Gastrocnemius medialis (tissue), 4 donors: ENCODE measurements at regions not wholly inside any gene's neighbourhood (a gene's known extent, or its start where the extent isn't known, plus 50 kb on each side); places are given as distances from the start of the nearest gene placed in this dataset.
A peak's percentile ranks its signal among the peaks of the same experiment; 100 is the strongest.

Experiments used
- ATAC-seq, 2 donors: fragments of 150-250 bp; one replicate each; pipeline ENCODE4 v1.9.1; 2016
- DNase-seq, 2 donors: peaks; one replicate each; pipeline ENCODE4 v3.0.0-alpha.2; 2019
- H3K27ac ChIP-seq, 4 donors: fragments of 200-600 bp; sonication (generic); 1 replicate in 1 of 4; 2 replicates in 3 of 4; pipeline ENCODE4 v1.5.1; 2016 to 2018; ENCODE audit warnings: mild to moderate bottlenecking in 2 of 4, moderate library complexity in 1 of 4
- H3K27me3 ChIP-seq, 3 donors: fragments of 200-600 bp; sonication (generic) in 2 of 3; 1 replicate in 1 of 3; 2 replicates in 2 of 3; pipeline versions ENCODE4 v1.5.1 to v1.6.0; 2016 to 2019; ENCODE audit warnings: mild to moderate bottlenecking in 1 of 3, moderate library complexity in 1 of 3
- H3K36me3 ChIP-seq, 2 donors: fragments of 200-600 bp; sonication (generic) in 1 of 2; one replicate each; pipeline ENCODE4 v1.5.1; 2017 to 2018
- H3K4me1 ChIP-seq, 2 donors: fragments of 200-600 bp; sonication (generic) in 1 of 2; one replicate each; pipeline ENCODE4 v1.5.1; 2016 to 2017; ENCODE audit warnings: mild to moderate bottlenecking in 2 of 2
- H3K4me3 ChIP-seq, 4 donors: fragments of 200-600 bp; sonication (generic) in 3 of 4; 1 replicate in 1 of 4; 2 replicates in 3 of 4; pipeline ENCODE4 v1.5.1; 2016 to 2019; ENCODE audit warnings: mild to moderate bottlenecking in 2 of 4
- H3K9me3 ChIP-seq, 3 donors: fragments of 200-600 bp; sonication (generic) in 2 of 3; 1 replicate in 1 of 3; 2 replicates in 2 of 3; pipeline ENCODE4 v1.5.1; 2016 to 2019
- POLR2A ChIP-seq, 2 donors: fragments of 450-650 bp; IDR thresholded peaks; one replicate each; pipeline ENCODE4 v1.6.1; 2017; ENCODE audit warnings: antibody characterized with exemption in 2 of 2, mild to moderate bottlenecking in 2 of 2, moderate library complexity in 2 of 2
- in situ Hi-C, 4 donors: fragments of 200-750 bp; cut with MboI; loops; one replicate each; pipeline versions ENCODE4 v1.15.0 to v1.8.0; 2017; ENCODE audit warnings: low sequenced_read_pairs in 4 of 4
- intact Hi-C: fragments of 100-400 bp; cut with DNase I; formaldehyde crosslinking; loops from one replicate; pipeline ENCODE4 v1.15.1; 2023; ENCODE audit warnings: low total_unique reads
- TF ChIP-seq, protein P1 (sequence below), 5 experiments: fragments of 450-650 bp in 3 of 5; fragments of 200-600 bp in 2 of 5; sonication (generic) in 2 of 5; IDR thresholded peaks in 4 of 5; conservative IDR thresholded peaks in 1 of 5; 1 replicate in 4 of 5; 2 replicates in 1 of 5; pipeline ENCODE4 v1.5.1; 2016 to 2019; ENCODE audit warnings: antibody characterized with exemption in 5 of 5, mild to moderate bottlenecking in 3 of 5, moderate library complexity in 3 of 5

DNA sequence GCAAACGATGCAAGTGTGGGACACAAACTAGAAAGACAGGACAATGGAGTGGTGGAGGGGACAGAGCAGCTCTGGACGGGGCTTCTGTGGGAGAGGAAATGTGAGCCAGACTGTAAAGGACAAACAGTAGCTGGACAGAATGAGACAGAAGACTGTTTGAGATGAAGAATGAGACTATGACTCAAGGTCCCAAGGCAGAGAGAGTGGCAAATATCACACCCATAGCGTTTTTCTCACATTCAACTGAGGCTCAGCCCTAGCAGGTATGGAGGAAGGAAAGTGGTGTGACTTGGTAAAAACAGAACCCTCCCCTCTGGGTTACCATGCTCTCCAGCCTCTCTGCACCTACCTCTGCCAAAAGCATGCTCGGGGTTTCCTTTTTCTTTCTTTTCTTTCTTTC is 96.5 kb downstream of the RPL27A start:
- TF ChIP-seq POLR2A (IDR thresholded peaks at IDR 0.05): no peak
- TF ChIP-seq, protein P1, sequence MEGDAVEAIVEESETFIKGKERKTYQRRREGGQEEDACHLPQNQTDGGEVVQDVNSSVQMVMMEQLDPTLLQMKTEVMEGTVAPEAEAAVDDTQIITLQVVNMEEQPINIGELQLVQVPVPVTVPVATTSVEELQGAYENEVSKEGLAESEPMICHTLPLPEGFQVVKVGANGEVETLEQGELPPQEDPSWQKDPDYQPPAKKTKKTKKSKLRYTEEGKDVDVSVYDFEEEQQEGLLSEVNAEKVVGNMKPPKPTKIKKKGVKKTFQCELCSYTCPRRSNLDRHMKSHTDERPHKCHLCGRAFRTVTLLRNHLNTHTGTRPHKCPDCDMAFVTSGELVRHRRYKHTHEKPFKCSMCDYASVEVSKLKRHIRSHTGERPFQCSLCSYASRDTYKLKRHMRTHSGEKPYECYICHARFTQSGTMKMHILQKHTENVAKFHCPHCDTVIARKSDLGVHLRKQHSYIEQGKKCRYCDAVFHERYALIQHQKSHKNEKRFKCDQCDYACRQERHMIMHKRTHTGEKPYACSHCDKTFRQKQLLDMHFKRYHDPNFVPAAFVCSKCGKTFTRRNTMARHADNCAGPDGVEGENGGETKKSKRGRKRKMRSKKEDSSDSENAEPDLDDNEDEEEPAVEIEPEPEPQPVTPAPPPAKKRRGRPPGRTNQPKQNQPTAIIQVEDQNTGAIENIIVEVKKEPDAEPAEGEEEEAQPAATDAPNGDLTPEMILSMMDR (IDR thresholded peaks at IDR 0.05 in 4 of 5, conservative IDR thresholded peaks at IDR 0.05 in 1 of 5): no peak
- DNase-seq (no peak), ATAC-seq (peak; percentile 29 to 63)
- Histone ChIP-seq H3K27me3 (no peaks in the 10 kb centered on the region), H3K27ac (peak overlapping the region; percentile 71 to 75 (median 73)), H3K4me3 (no peak overlapping the region), H3K36me3 (no peaks in the 10 kb centered on the region), H3K4me1 (peaks cover 52 to 53% of the 10 kb centered on the region in 2 donors), H3K9me3 (no peaks in the 10 kb centered on the region)
- intact Hi-C loops: no loop called here
- in situ Hi-C loops: no loop called here

DNA sequence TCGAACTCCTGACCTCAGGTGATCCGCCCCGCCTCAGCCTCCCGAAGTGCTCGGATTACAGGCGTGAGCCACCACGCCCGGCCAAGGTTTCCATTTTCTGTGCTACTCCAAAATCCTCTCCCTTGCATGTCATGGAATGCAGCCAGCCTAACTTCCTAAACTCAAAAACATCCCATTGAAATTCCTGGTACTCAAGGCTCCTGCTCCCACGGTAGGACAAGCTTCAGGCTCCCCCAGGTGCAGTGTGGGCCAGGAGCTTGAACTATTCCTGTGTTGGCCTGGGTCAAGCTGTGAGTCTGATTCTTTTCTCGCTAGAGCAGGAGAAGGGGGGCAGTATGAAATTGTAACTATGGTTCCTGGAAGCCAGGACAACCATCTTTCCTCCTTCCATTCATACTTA is 97.1 kb downstream of the RPL27A start:
- in situ Hi-C loops: no loop called here
- Histone ChIP-seq H3K27me3 (no peaks in the 10 kb centered on the region), H3K9me3 (no peaks in the 10 kb centered on the region), H3K36me3 (no peaks in the 10 kb centered on the region), H3K27ac (peak overlapping the region; percentile 9 to 75 (median 72)), H3K4me1 (peaks cover 48% of the 10 kb centered on the region in 2 donors), H3K4me3 (no peak overlapping the region)
- no peak for ATAC-seq
- TF ChIP-seq, protein P1 (IDR thresholded peaks at IDR 0.05 in 4 of 5, conservative IDR thresholded peaks at IDR 0.05 in 1 of 5): no peak
- TF ChIP-seq POLR2A (IDR thresholded peaks at IDR 0.05): no peak
- DNase-seq: no peak
- intact Hi-C loops: no loop called here

DNA sequence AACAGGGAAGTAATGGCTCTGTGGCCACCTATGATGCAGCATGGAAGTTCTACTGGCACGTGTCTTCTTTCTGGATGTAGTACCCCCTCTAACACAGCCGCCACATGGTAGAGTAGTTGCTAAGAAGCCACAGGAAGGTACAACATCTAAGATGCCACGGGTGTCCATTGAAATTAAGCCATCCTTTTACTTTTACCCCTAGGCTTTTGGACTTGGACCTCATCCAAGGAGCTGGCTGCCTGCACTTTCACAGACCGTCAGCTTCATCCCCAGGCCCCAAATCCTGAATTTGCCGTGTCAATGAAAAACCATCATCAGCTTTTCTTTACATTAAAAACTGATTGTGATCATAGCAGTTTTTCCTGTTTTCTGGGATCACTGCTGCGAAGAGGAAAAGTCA is 102.4 kb downstream of the RPL27A start:
- ATAC-seq (no peak), DNase-seq (no peak)
- no peak overlapping the region for H3K27ac ChIP-seq
- H3K36me3 ChIP-seq: no peaks in the 10 kb centered on the region
- no peaks in the 10 kb centered on the region for H3K9me3 ChIP-seq
- H3K27me3 ChIP-seq: no peaks in the 10 kb centered on the region
- intact Hi-C loops (no loop called here), in situ Hi-C loops (no loop called here)
- TF ChIP-seq, protein P1 (IDR thresholded peaks at IDR 0.05 in 4 of 5, conservative IDR thresholded peaks at IDR 0.05 in 1 of 5): no peak
- no peak for TF ChIP-seq POLR2A (IDR thresholded peaks at IDR 0.05)
- H3K4me3 ChIP-seq: no peak overlapping the region
- H3K4me1 ChIP-seq: peaks cover 4 to 17% of the 10 kb centered on the region in 2 donors

DNA sequence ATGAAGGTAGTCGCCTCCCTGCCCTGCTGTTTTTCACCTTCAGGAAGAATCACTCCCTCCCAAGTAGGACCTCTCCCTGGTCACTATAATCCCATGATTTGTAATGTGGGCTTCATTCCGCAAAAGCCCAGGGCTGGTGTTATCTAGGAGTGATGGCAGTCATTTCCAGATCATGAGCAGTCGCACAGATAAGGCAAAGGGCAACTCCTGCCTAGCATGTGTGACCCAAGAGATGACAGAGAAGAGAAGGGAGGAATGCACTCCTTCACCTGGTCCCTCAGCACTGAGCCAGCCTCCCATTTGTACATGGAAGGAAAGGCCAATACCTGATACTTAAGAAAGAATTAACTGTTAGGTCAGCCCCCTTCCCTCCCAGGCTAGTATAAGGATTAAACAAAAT is 102.9 kb downstream of the RPL27A start:
- no peaks in the 10 kb centered on the region for H3K9me3 ChIP-seq
- intact Hi-C loops: no loop called here
- TF ChIP-seq, protein P1 (IDR thresholded peaks at IDR 0.05 in 4 of 5, conservative IDR thresholded peaks at IDR 0.05 in 1 of 5): no peak
- TF ChIP-seq POLR2A (IDR thresholded peaks at IDR 0.05): no peak
- H3K27ac ChIP-seq: no peak overlapping the region
- ATAC-seq (no peak), DNase-seq (no peak)
- H3K4me3 ChIP-seq: no peak overlapping the region
- peaks cover 4 to 15% of the 10 kb centered on the region in 2 donors for H3K4me1 ChIP-seq
- no peaks in the 10 kb centered on the region for H3K36me3 ChIP-seq
- no peaks in the 10 kb centered on the region for H3K27me3 ChIP-seq
- in situ Hi-C loops: no loop called here

DNA sequence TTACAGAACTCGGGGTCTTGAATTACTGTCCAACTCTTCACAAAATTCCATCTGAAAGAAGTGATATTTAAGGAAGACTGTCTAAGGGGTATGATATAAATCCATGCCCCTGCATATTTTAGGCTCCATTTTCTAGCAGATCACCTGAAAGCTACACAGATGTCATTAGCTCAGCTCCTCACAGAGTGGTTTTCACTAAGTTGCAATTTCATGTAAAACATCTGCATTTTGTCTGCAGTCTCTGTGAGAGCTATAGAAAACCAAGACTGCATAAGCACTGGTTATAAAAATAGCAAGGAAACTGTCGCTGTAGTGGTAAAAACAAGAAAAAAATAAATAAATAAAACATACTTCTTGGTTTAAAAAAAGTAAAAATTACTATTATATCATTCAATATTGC is 103.4 kb downstream of the RPL27A start:
- in situ Hi-C loops: no loop called here
- H3K27me3 ChIP-seq: no peaks in the 10 kb centered on the region
- ATAC-seq (no peak), DNase-seq (no peak)
- intact Hi-C loops: no loop called here
- H3K4me3 ChIP-seq: no peak overlapping the region
- H3K36me3 ChIP-seq: no peaks in the 10 kb centered on the region
- H3K4me1 ChIP-seq: peaks cover 4 to 15% of the 10 kb centered on the region in 2 donors
- TF ChIP-seq POLR2A (IDR thresholded peaks at IDR 0.05): no peak
- TF ChIP-seq, protein P1 (IDR thresholded peaks at IDR 0.05 in 4 of 5, conservative IDR thresholded peaks at IDR 0.05 in 1 of 5): no peak
- H3K27ac ChIP-seq: no peak overlapping the region
- H3K9me3 ChIP-seq: no peaks in the 10 kb centered on the region
